IPS DF 6.9 (cell line): ENCODE measurements at regions not wholly inside any gene's neighbourhood (a gene's known extent, or its start where the extent isn't known, plus 50 kb on each side); places are given as distances from the start of the nearest gene placed in this dataset.

Experiments used
- DNase-seq: peaks from one replicate; pipeline ENCODE4 v3.0.0-alpha.2; 2013; ENCODE audit warnings: low read depth, low spot score
- H3K27ac ChIP-seq: one replicate; pipeline ENCODE4 v1.5.1; 2013; ENCODE audit warnings: low read length, control low read depth
- H3K27me3 ChIP-seq: 2 replicates; pipeline ENCODE4 v1.6.1; 2013; ENCODE audit warnings: mild to moderate bottlenecking, low read length; ENCODE audit not compliant: control insufficient read depth, insufficient read depth
- H3K36me3 ChIP-seq: 2 replicates; pipeline ENCODE4 v1.6.1; 2013; ENCODE audit warnings: low read length; ENCODE audit not compliant: control insufficient read depth, insufficient read depth
- H3K4me1 ChIP-seq: 2 replicates; pipeline ENCODE4 v1.6.1; 2013; ENCODE audit warnings: low read length; ENCODE audit not compliant: control insufficient read depth, insufficient read depth
- H3K4me3 ChIP-seq: 2 replicates; pipeline ENCODE4 v1.5.1; 2013; ENCODE audit warnings: mild to moderate bottlenecking, low read length
- H3K9me3 ChIP-seq: 2 replicates; pipeline ENCODE4 v1.6.1; 2013; ENCODE audit warnings: low read length, inconsistent platforms; ENCODE audit not compliant: control insufficient read depth, insufficient read depth
- WGBS: extraction: QIAGEN DNeasy Blood & Tissue Kit; methylation state at CpG from one replicate; pipeline ENCODE4 v1.1.7; 2013; ENCODE audit warnings: mixed read lengths, missing lambda C conversion rate; ENCODE audit not compliant: insufficient read length, insufficient coverage; 5-methylcytosine and 5-hydroxymethylcytosine counted together

DNA sequence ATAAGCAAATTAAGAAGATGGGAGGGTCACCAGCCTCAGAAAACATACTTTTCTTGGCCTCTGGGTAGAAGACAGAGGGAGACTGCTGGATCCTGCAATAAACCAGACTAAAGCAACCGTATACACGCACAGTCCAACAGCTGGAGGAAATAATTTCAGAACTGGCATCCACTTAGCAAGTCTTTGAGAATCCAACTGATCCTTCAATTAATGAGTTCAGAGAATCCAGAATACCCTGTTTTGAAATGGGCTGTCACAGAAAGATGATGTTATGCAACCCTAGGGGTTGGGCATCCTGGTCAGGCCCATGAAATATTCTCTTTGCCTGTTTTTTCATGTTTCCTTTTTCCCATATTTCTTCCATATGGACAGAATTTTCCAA is 134.0 kb upstream of the MAGI3 start:
- H3K27ac ChIP-seq: no peak overlapping the region
- H3K9me3 ChIP-seq: no peaks in the 10 kb centered on the region
- WGBS: no CpG with 5 or more reads among the region's 2 CpGs
- H3K4me3 ChIP-seq: no peak overlapping the region
- no peaks in the 10 kb centered on the region for H3K36me3 ChIP-seq
- H3K27me3 ChIP-seq: no peaks in the 10 kb centered on the region
- peaks cover 1% of the 10 kb centered on the region; the same call in 1 of the 2 replicates for H3K4me1 ChIP-seq
- DNase-seq: no peak

DNA sequence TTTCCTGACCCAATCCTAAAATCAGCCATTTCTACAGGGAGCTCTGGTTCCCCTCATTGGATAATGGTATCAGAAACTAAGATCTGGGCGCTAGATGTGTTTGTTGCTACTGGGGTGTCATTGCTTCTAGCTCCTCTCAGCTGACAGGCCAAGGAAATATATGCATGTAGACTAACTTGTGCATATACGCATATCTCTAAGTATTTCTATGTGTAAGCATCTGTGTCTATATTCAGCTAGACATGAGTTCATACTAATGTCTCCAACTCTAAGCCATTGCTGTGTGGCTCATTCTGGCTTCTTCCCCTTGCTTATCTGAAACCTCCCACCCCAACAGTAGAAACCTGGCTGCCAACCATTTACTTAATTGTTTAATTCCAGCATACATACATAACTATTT is 130.3 kb upstream of the MAGI3 start:
- no CpG with 5 or more reads among the region's 2 CpGs for WGBS
- no peaks in the 10 kb centered on the region for H3K9me3 ChIP-seq
- H3K27ac ChIP-seq: no peak overlapping the region
- no peak for DNase-seq
- H3K4me3 ChIP-seq: no peak overlapping the region
- H3K27me3 ChIP-seq: no peaks in the 10 kb centered on the region
- peaks cover 1% of the 10 kb centered on the region; the same call in 1 of the 2 replicates for H3K4me1 ChIP-seq
- no peaks in the 10 kb centered on the region for H3K36me3 ChIP-seq

DNA sequence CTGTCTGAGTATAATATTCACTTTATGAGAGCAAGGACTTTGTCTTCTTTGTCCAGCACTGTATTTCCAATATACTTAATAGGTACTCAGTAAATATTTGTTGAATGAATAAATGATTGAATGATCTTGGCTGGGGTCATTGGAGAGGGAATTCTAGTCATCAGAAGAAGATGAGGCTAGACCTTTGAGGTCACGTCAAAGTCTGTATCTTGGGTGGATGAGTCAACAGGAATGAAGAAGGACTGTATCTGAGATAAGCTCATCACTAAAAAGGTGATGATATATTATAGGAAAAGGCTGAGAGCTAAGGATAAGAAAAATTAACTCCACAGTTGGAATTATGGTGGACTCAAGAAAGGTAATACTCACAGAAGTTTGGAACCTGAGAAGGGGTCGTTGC is 125.1 kb upstream of the MAGI3 start:
- no peak overlapping the region for H3K27ac ChIP-seq
- no peak for DNase-seq
- H3K27me3 ChIP-seq: no peaks in the 10 kb centered on the region
- no peaks in the 10 kb centered on the region for H3K4me1 ChIP-seq
- H3K9me3 ChIP-seq: no peaks in the 10 kb centered on the region
- H3K36me3 ChIP-seq: no peaks in the 10 kb centered on the region
- WGBS: no CpG with 5 or more reads among the region's 2 CpGs
- H3K4me3 ChIP-seq: no peak overlapping the region

DNA sequence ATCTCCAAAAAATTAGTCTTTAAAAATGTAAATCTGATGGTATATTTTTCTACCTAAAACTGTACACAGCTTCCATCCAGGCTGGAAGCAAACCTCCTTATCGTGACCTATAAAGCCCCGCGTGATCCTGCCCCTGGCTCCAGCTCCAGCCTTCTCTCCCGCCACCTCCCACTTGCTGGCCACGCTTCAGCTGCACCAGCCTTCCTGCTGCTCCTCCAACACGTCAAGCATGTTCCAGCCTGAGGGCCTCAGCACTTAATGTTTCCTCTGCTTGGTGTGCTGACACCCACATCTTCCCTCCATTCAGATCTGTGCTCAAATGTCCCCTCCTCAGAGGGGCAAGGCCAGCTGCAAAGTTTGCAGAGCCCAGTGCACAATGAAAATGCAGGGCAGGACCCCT is 123.5 kb upstream of the MAGI3 start:
- Histone ChIP-seq H3K9me3 (no peaks in the 10 kb centered on the region), H3K27ac (no peak overlapping the region), H3K4me1 (no peaks in the 10 kb centered on the region), H3K4me3 (no peak overlapping the region), H3K36me3 (no peaks in the 10 kb centered on the region), H3K27me3 (no peaks in the 10 kb centered on the region)
- DNase-seq: no peak
- no CpG with 5 or more reads among the region's 6 CpGs for WGBS

DNA sequence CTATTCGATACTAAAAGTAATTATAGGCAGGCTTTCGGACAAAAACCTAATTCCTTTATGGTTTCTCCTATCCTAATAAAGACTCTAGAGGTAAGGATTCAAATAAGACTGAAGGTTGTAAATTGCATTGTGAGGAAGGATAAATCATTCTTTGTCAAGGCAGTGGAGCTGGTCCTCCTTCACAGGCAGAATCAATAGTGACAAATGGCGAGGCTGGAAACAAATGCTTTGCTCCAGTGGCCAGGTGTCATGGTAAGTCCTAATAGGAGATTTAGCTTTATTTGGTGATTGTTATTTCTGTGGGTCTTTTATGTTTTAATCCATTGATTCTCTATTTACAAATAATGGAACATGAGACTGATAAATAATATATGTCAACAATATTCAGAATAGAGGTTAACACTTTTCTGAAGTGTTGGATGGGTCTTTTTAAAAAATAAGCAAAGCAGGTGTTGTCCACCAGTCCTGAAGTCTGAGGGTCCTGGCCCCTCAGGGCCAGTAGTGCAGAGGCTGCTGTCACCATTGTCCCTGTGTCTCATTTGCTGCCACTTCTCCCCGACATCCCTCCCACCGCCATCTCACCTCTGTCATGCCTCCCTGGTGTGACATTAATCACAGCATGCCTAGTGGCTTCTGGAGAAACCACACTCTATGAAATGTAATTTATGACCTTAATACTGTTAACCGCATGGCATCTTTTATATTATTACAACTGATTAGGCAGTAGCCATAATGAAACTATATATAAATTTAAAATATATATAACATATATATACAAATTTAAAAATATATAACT is 120.9 kb upstream of the MAGI3 start:
- Histone ChIP-seq H3K27ac (no peak overlapping the region), H3K4me3 (no peak overlapping the region), H3K27me3 (no peaks in the 10 kb centered on the region), H3K9me3 (no peaks in the 10 kb centered on the region), H3K4me1 (no peaks in the 10 kb centered on the region), H3K36me3 (no peaks in the 10 kb centered on the region)
- WGBS: no CpG with 5 or more reads among the region's 6 CpGs
- no peak for DNase-seq

DNA sequence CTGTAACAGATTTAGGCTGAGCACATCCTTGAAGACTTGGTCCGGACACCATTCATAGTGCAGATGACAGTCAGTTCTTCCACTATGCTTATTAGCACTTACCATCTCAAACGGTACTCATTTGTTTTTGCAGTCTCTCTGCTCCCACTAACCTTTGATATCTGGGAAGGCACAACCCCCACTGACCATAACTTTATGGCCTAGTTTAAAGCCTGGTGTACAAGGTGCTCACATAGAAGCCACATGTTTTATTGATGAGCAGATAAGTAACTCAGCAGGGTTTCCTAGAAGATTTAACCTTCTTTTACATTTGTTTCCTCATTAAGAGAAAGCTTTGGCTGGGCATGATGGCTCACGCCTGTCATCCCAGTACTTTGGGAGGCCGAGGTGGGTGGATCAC is 119.3 kb upstream of the MAGI3 start:
- no CpG with 5 or more reads among the region's 4 CpGs for WGBS
- H3K9me3 ChIP-seq: no peaks in the 10 kb centered on the region
- no peak for DNase-seq
- no peaks in the 10 kb centered on the region for H3K4me1 ChIP-seq
- no peaks in the 10 kb centered on the region for H3K36me3 ChIP-seq
- H3K27me3 ChIP-seq: no peaks in the 10 kb centered on the region
- H3K4me3 ChIP-seq: no peak overlapping the region
- no peak overlapping the region for H3K27ac ChIP-seq

DNA sequence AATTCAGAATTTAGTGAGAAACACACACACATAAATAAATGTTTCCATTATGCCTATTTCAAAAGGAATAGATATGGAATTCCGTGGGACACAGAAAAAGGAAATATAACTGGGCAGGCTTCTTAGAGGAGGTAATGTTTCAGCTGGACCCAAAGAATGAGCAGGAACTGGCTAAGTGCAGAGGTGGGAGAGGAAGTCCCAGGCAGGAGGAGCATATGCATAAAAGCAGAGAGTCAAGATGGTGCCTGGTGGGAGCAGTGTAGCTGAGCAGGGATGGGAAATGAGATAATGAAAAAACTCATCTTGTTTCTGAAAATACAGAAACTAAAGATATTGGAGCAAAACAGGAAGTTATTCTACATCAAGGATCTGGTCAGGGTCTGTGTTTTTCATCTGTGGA is 115.2 kb upstream of the MAGI3 start:
- Histone ChIP-seq H3K4me3 (no peak overlapping the region), H3K27ac (no peak overlapping the region), H3K36me3 (no peaks in the 10 kb centered on the region), H3K27me3 (no peaks in the 10 kb centered on the region), H3K4me1 (no peaks in the 10 kb centered on the region), H3K9me3 (no peaks in the 10 kb centered on the region)
- WGBS: no CpG with 5 or more reads among the region's 1 CpG
- DNase-seq: no peak

DNA sequence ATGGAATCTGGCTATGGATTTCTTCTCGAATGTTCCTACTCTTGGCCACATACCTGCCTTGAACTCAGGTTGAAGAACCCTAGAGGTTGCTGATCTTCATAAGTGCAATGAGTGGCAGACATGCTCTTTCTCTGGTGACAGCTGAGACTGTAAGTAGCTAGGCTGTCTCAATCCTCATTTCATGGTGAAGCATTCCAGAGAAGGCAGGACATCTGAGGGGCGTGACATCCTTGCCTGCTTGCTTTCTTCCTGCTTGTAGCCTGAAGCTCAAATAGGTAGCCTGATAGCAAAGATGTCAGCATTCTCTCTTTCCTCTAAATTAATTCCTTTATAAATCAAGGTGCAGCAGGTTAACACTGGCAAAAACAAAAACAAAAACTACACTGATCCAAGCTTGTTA is 114.6 kb upstream of the MAGI3 start:
- DNase-seq: no peak
- Histone ChIP-seq H3K36me3 (no peaks in the 10 kb centered on the region), H3K27ac (no peak overlapping the region), H3K4me3 (no peak overlapping the region), H3K9me3 (no peaks in the 10 kb centered on the region), H3K4me1 (no peaks in the 10 kb centered on the region), H3K27me3 (no peaks in the 10 kb centered on the region)
- no CpG with 5 or more reads among the region's 2 CpGs for WGBS

DNA sequence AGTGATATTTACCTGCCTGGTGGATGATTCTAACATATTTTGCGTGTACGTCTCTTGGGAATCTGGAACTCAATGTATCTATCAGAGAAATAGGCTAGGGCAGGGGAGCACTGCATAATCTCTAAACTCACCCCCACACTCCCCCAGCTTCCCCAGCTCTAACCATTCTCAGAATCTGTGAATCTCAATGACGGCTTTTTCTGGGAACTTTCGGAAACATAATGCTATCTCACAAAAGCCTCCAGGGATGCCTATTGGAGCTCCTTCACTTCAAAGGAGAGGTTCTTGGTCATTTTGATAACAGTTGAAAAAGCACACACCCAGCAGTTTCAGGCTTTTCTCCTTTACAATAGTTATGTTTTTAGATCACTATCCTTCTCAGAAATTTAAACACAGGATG is 113.8 kb upstream of the MAGI3 start:
- Histone ChIP-seq H3K27me3 (no peaks in the 10 kb centered on the region), H3K9me3 (no peaks in the 10 kb centered on the region), H3K4me1 (no peaks in the 10 kb centered on the region), H3K36me3 (no peaks in the 10 kb centered on the region), H3K27ac (no peak overlapping the region), H3K4me3 (no peak overlapping the region)
- DNase-seq: no peak
- no CpG with 5 or more reads among the region's 4 CpGs for whole genome bisulfite sequencing

DNA sequence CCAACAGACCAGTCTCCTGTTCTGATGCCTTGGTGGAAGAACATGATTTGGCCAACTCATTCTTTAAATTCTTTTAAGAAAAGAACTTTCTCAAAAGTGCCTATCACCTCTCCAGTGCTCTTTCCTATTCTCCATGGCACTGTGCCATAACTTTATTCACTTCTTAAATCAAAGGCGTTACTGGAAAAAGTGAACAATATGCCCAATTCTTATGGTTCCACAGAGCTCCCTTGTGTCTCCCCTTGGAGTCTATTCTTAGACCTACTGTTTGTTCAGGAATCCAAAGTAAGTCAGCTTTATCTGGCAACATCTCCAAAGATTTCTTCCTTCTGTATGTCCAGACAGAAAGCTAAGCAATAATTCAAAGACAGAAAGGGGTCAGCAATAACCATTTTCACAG is 111.9 kb upstream of the MAGI3 start:
- Histone ChIP-seq H3K9me3 (no peaks in the 10 kb centered on the region), H3K4me3 (no peak overlapping the region), H3K27ac (no peak overlapping the region), H3K36me3 (no peaks in the 10 kb centered on the region), H3K27me3 (no peaks in the 10 kb centered on the region), H3K4me1 (no peaks in the 10 kb centered on the region)
- WGBS: no CpG with 5 or more reads among the region's 1 CpG
- DNase-seq: no peak

DNA sequence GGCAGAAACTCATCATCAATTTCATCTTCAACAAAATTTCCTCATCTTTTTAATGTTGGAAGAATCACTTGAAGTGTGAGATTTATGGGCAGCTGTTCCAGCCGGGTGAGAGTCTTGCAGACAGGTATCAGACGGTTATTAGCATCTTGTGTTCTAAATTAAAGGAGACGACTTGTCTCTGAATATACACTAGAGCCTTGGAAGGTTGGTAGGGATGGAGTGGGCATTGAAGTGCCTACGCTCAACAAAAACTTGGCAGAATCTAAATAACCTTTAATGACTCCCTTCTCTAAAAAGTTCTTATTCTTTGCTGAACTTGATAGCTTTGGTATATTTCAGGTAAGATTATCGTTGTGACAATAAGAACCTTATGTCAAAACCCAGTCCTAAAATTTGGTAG is 111.5 kb upstream of the MAGI3 start:
- no peak for DNase-seq
- no CpG with 5 or more reads among the region's 5 CpGs for WGBS
- no peaks in the 10 kb centered on the region for H3K36me3 ChIP-seq
- no peak overlapping the region for H3K4me3 ChIP-seq
- H3K27me3 ChIP-seq: no peaks in the 10 kb centered on the region
- no peak overlapping the region for H3K27ac ChIP-seq
- no peaks in the 10 kb centered on the region for H3K4me1 ChIP-seq
- no peaks in the 10 kb centered on the region for H3K9me3 ChIP-seq
